Inflammatory macrophage treated with lipopolysaccharide for 1 hour (primary cell): ENCODE measurements at regions not wholly inside any gene's neighbourhood (a gene's known extent, or its start where the extent isn't known, plus 50 kb on each side); places are given as distances from the start of the nearest gene placed in this dataset.
"Not testable (repeated sequence)": the region's sequence is repeated elsewhere in the genome, so short reads cannot be mapped to it uniquely, and the experiment has no call there.

Experiments
- DNase-seq, 2 donors: peaks; one replicate each; pipeline ENCODE4 v3.0.0-alpha.2; 2020 to 2022

DNA sequence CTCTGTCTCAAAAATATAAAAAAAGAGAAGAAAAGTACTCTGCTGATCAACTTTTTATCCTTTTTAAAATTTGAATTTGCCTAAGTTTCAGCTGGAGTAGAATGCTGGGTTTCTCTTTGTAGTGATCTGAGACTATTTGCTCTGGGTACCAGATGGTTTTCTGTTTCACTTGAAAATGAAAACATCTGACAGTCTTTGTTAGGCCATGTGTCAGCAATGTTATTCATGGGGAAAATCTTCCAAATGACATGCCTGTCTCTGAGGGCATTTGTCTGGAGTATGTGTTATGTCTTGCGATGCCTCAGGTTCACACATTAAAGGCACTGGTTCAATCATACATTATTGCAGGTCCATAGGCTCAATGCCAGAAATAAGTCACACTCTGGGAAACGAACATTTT, 175.3 kb upstream of the TMEM229A start:
- DNase-seq: no peak

DNA sequence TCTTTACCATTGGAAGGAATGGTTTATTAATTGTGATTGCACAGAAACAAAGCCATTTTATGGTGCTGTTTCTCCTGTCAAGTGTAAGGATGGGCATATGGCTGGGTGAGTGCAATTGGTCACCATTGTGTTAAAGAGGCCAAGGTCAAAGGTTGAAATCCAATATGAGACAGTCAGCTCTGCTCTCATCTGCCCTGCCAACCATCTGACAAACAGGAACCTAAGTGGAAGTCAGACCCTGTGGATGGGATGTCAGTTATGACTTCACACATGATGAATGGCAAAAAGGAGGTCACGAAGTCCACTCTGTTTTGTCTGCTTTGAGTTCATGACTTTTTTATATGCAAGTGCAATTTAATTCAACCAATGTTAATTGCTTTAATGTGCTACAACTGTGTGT, 172.7 kb upstream of the TMEM229A start:
- DNase-seq: no peak

DNA sequence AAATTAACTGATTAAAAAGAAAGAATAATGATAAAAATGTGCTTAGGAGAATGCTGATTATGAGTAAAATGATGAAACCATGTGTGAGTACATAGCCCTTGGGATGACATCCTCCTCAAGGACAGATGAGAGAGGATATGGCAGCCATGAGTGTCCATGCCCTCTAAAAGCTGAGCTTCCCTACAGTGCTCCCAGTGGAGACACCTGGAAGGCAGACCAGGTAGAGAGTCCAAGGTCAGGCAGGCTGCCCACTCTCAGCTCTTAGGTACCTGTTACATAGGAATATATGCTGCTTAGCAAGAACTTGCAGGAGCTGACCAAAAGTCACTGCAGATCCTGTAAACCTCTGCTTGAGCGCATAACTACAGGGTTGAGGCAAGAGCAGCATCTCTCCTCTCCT, 169.7 kb upstream of the TMEM229A start:
- DNase-seq: no peak

DNA sequence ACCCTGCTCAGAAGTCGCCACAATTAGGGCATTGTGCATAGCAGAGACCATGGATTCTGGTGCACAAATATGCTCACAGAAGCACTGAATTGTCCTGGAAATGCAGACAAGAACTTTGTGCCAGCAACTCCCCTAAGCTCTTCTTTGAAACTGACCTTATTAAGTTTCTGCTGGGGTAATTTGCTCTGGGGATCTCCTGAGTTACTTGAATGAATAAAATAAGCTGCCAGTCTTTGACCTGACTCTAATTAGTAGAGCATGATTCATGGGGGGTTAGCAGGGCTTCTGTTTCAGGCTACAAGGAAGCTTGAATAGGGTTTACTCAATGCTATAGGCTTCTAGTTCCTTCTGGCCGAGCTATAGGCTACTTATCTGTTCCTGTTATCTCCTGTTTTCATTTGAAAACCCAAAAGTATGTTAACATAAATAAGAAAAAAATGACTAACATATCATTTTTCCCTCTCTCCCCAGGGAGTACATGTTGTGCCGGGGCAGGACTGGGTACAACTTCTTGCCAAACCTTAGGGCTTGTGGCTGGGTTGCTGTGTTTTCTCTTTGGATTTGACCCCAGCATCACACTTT, 169.0 kb upstream of the TMEM229A start:
- no peak for DNase-seq

DNA sequence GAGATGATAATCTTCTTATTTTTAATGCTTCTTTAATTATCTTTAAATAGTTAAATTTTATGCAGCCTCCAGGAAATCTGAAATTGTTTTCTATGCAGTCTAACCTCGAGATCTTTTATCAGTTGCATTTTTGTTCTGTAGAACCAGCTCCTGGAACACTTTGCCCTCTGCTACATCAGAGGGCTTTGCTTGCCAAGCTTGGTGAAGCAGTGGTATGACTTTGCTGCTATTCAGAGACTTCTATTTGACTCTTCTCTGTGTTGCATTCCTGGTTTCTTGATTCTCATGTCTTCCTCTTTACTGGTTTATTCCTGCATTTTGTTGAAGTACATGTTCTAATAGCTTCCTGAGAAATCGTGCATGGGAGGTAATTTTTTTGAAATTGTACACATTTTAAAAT, 163.7 kb upstream of the TMEM229A start:
- no peak for DNase-seq

DNA sequence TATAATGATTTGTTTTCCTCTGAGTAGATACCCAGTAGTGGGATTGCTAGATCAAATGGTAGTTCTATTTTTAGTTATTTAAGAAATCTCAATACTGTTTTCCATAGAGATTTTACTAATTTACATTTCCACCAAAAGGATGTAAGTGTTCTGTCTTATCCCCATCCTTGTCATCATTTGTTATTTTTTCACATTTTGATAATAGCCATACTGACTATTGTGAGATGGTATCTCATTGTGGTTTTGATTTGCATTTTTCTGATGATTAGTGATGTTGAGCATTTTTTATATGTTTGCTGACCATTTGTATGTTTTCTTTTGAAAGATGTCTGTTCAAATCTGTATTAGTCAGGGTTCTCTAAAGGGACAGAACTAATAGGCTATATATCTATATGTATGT, 160.0 kb upstream of the TMEM229A start:
- no peak for DNase-seq

DNA sequence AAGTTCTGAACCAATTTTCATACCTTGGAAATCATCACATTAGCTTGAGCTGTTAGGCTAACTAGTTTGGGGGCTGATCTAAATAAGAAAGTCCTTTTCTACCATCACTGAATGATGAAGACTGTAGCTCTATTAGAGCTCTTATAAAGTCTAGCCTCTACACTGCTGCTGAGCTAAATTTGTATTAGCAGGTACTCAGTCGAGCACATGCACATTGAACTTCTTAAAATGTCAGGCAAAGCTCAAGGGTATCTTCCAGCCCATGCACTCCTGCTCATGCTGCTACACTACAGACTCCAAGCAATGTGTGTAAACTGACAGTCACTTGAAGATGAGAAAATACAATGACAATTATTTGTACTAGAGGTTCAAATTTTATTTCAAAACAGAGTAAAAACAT, 158.8 kb upstream of the TMEM229A start:
- DNase-seq: no peak

DNA sequence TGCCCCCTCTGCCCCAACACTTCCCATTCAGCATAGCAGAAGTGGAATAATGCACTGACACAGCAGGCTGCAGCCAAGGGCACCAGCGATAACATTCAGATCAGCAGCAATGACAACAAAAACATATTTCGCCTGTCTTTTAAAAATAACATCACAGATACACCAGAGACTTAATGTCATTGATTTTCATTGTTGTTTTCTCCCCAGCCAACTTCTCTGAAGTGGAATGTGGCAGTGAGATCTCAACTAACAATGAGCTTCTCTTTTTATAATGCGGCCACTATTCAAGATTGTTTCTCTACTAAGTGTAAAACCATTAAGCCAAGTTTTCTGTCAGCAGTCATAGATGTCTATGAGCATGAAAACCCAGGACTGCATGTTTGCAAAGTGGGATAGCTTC, 158.2 kb upstream of the TMEM229A start:
- DNase-seq: no peak

DNA sequence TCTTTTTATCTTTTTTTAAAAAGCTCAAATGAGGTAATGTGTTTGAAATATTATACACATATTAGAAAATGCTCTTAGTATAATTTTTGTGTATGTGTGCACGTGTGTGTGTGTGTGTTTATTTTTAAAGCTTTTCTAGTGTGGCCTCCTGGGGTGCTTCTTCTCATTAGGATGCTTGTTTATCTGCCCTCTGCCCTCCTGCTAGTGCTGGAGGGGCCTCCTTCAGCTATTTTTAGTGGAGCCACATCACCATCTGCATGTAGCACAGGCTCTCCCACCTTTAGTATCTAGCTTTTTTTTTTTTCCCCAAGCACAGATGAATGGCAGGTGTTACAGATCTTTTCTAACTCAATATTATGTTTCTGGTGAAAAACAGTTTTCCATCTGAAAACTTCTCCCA, 155.7 kb upstream of the TMEM229A start:
- DNase-seq: no peak

DNA sequence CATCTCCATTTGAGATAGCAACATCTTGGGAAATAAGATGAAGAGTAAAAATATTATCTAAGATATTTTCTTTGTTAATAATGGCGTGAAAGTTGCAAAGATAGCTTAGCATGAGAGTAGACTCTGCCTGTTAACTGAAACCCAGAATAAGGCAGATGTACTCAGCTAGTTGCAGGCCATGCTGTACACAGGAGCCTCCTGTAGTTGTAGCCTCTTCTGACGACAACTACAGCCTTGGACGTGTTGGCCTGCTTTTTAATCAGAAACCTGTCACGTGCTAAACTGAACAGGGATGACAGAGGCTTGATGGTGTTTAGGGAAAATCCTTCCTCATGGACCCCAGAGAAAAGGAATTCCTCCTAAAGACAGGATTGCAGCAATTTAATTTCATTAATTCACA, 155.1 kb upstream of the TMEM229A start:
- DNase-seq: no peak

DNA sequence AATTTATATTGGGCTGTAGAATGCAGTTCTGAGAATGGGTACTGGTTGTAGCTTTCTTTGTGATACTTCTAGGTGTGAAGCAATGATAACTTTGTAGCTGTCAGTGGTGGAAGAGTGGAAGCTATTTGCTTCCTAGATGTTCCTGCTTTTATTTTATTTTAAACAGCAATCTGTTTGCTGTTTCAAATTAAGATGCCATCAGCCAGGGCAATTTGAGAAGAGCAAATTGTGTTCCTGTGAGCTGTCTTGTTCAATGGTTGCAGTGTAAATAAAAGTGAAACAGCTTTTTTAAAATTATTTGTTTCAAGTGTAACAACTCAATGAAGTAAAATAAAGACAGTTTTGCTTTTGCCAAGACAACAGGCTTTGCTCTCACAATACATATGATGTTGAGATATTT, 150.8 kb upstream of the TMEM229A start:
- no peak for DNase-seq

DNA sequence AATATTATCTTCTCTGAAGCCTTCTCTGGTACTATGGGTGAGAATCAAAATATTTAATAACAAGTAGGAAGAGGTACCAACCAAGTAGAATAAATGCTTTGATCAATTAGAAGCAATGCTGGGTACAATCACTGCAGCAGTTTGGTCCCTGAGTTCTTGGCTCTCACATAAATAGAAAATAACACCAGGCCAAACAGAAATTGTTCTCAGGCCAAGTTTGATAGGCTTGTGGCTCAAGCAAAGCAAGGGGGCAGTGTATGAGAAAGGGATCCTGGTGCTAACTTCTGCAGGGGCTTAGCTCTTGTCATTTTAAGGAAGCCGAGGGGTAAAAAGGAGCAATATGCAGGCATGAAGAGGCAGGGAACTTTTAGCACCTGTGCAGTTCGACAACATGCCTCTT, 146.8 kb upstream of the TMEM229A start:
- DNase-seq: no peak

DNA sequence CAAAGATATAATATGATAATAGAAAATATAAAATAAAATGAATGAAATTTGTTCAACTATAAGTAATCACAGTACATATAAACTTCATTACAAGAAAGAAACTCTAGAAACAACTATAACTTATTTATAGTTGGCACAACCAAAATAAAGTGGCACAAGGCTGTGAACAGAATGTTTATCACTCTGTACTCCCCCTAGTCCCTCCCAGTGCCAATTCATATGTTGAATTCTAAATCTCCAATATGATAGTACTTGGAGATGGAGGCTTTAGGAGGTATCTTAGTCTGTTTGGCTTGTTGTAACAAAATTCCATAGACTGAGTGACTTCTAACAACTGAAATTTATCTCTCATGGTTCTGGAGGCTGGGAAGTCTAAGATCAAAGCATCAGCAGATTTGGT, 145.0 kb upstream of the TMEM229A start:
- DNase-seq: no peak

DNA sequence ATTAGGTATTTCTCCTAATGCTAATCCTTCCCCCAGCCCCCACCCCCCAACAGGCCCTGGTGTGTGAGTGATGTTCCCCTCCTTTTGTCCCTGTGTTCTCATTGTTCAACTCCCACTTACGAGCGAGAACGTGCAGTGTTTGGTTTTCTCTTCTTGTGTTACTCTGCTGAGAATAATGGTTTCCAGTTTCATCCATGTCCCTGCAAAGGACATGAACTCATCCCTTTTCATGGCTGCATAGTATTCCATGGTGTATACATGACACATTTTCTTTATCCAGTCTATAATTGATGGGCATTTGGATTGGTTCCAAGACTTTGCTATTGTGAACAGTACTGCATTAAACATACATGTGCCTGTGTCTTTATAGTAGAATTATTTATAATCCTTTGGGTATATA, 138.9 kb upstream of the TMEM229A start:
- not testable (repeated sequence) for DNase-seq

DNA sequence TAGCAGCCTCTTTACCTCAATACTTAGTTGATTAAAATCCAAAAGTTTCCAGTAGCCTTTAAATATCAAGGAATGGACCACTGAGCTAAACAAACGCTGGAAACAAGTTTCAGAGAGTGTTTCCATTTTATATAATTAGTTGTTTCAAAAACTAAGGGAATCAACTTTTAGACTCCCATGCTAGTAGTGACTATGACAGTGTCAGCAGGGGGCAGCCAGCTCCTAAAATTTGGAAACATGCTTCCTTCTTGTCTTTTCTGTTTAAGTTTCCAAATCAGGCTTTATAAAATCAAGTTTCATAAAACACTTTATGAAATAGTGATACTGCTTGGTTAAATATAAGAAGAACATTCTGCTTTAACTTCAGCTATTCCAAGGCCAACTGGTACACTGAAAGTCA, 138.2 kb upstream of the TMEM229A start:
- DNase-seq: no peak

DNA sequence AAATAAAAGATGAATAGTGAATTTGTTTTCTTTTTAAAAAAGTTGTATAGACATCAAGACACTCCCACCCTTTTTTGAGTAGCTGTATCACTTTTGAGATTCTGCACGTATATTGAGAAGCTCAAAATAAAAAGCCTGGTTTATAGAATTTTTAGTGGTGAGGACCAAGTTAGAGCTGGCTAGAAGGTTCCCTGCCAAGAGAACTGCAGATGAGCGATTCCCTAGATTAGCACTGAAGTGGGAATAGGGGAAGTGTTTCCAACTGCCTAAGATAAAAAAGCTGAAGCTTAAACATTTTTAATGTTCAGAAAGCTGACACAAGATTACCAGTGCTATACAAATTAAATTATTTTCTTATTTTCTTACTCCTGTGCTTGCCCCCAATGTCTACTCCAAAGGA, 135.7 kb upstream of the TMEM229A start:
- DNase-seq: no peak

DNA sequence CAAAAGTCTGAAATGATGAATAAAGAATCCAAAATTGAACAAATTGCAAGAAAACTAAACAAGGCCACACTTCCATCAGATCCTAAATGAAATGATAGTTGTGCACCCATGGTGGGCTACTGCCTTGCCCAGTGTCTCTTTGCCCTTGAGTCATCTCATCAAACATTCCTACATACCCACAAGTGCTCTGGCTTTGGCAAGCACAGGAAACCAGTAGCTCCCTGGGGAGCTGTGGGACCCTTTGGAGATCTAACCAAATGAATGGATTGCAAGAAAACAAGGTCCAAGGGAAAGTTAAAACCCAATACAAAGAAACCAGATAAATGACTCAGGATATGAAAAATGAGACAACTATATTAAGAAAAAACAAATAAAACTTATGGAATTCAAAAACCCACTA, 129.8 kb upstream of the TMEM229A start:
- no peak for DNase-seq

DNA sequence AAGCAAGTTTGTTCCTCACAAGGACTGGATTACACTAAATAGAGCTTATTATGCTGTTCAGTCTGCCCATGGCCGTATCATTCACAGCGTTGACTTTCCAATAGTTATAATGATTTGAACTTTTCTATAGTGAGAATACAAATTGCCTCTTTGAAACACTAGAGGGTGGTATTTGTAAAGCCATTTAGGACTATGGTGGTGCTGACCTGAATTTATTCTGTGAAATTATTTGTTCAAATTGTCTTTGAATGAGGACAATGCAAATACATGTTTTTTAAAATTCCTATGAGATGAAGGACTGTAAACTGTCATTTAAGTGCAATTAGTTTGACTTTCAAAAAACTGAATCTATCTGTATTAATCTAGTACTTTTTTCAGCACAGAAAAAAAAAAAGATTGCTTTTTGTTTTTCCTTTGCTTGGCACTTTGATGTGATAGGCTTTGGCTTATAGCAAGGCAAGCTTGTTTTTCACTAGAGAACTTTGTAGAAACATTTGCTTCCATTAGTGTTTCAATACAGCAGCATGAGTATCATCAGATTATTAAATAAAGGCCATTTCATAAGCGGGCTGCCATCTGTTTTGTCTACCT, 122.7 kb upstream of the TMEM229A start:
- DNase-seq: peak in 1 of 2 donors; percentile 10

DNA sequence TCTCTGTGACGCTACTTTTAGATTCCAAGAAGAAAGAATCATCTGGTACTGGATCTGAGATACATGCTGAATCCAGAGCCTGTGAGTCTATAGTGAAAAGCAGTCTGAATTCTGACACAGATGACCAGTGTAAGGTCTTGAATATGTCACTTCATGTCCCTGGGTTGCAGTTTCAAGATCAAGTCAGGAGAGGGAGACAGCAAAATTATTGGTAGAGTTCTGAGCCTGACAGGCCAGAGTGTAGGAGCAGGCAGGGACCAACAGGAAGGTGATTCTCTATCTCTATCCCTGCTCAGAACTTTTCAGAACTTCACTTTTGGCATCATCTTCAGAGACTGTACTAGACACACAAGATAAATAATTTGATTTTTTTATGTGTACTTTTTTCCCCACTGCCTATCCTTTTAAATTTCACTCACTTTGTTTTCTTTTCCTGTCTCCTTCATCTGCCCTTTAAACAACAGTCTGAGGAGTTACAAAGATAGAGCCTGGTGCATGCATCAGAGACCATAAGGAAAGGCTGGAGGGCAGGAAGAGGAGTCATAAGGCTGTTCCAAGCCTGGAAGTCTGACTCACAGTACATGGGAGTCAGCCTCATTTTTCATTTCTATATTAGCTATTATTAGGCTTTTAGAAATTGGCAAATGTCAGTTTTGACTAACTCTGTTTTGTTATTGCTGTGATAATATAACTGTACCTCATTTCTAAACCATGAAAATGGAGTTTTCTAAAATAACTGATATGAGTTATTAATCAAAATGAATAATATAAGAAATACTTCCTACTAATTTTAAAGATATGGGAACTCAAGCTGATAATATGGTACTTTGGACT, 120.2 kb upstream of the TMEM229A start:
- DNase-seq: peak in 1 of 2 donors; percentile 12

DNA sequence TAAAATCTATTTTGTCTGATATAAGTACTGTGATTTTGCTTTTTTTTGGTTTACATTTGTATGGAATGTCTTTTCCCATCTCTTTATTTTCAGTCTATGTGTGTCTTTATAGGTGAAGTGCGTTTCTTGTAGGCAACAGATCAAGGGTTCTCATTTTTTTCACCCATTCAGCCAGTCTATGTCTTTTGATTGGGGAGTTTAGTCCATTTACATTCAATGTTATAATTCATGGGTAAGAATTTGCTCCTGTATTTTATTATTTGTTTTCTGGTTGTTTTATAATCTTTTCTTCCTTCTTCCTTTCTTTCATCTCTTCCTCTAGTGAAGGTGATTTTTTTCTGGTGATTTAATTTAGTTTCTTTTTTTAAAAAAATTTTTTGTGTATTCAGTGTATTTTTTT, 104.8 kb upstream of the TMEM229A start:
- DNase-seq: no peak

DNA sequence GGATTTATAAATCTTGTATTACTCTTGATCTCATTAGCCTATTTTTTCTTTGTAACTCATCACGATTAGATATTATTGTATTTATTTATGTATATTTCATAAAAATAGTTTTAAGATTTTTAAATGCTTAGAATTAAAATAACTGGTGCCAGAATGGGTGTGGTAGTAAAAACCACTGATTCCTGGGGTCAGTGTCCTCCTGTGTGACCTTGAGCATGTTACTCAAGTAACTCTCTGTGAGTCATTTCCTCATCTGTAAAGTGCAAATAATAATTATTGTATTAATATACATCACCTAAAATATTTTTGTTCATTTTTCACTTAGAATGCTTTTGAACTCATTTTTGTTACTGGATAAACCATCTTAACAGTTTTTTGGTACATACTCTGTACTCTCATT, 91.3 kb upstream of the TMEM229A start:
- no peak for DNase-seq

DNA sequence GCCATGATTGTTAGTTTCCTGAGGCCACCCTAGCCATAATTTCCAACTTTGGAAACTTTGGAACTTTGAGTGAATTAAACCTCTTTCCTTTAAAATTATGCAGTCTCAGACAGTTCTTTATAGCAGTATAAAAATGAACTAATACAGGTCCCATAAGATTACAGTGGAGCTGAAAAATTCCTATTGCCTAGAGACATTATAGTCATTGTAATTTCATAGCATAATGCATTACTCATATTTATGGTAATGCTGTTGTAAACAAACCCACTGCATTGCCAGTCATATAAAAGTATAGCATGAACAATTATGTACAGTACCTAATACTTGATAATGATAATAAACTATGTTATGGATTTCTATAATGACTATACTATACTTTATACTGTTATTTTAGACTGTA, 88.0 kb upstream of the TMEM229A start:
- DNase-seq: no peak

DNA sequence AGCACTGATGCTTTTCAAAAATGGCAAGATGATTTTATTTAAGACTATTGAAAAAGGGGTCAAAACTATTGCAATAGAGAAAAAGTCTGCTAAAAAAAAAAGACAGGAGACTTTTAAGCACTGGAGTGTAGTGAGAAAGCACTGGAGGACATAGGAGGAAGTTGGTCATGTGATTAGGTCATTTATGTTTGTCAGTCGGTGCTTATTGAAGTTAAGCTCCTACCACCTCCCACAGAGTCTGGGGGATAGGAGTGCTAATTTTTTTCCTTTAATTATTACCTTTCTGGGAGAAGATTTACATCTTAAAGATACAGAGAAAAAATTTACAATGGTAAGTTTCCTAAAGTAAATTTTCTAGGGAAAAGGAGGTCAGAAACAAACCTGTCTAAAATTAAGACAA, 80.2 kb upstream of the TMEM229A start:
- DNase-seq: peak in 1 of 2 donors; percentile 1

DNA sequence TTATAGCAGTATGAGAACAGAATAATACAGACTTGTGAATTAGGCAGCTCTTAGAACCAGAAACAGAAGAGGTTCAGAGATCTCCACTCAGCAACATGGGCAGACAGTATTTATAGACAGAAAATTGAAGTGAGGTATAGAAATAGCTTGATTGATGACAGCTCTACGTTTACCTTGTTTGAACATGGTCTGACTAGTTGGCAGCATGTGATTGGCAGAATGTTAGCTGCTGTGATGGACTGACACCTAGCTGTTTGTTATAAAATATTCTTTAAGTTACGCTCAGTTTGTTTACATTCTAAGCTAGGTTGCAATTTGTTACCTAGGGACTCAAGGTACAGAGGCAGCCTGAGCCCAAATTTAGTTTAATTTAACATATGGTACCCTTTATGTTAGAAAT, 73.7 kb upstream of the TMEM229A start:
- DNase-seq: no peak
